ENCODE measurements at regions not wholly inside any gene's neighbourhood (a gene's known extent, or its start where the extent isn't known, plus 50 kb on each side); places are given as distances from the start of the nearest gene placed in this dataset.

DNA sequence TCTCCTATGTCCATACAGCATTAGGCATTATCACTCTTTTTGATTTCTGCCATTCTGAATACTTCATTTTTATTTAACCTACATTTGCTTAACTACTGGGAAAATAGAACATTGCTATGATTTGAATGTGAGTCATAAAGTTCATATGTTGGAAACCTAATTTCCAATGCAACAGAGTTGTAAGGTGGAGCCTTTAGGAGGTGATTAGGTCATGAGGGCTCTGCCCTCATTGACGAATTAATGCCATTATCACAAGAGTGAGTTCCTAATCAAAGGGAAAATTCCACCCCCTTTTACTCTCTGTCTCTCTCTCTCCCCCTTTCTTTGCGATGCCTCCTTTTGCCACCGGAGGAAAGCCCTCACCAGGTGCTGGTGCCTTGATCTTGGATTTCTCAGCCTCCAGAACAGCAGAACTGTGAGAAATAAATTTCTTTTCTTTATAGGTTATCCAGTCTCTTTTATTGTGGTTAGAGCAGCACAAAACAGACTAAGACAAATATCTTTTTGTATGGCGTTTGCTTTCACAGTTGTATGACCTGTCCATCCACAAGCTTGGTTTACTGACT, 180.1 kb upstream of the ARID2 start:
- H3K27me3 ChIP-seq (ENCODE audit: insufficient read depth, poor library complexity, severe bottlenecking) = no peaks in the 10 kb centered on the region
- DNase-seq (ENCODE audit: low read depth in 1 of 2, low spot score in 1 of 2) = no peak
- TF ChIP-seq, protein P1, sequence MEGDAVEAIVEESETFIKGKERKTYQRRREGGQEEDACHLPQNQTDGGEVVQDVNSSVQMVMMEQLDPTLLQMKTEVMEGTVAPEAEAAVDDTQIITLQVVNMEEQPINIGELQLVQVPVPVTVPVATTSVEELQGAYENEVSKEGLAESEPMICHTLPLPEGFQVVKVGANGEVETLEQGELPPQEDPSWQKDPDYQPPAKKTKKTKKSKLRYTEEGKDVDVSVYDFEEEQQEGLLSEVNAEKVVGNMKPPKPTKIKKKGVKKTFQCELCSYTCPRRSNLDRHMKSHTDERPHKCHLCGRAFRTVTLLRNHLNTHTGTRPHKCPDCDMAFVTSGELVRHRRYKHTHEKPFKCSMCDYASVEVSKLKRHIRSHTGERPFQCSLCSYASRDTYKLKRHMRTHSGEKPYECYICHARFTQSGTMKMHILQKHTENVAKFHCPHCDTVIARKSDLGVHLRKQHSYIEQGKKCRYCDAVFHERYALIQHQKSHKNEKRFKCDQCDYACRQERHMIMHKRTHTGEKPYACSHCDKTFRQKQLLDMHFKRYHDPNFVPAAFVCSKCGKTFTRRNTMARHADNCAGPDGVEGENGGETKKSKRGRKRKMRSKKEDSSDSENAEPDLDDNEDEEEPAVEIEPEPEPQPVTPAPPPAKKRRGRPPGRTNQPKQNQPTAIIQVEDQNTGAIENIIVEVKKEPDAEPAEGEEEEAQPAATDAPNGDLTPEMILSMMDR (IDR thresholded peaks at IDR 0.05; ENCODE audit: insufficient read depth, low read length) = no peak
- TF ChIP-seq, protein P2, sequence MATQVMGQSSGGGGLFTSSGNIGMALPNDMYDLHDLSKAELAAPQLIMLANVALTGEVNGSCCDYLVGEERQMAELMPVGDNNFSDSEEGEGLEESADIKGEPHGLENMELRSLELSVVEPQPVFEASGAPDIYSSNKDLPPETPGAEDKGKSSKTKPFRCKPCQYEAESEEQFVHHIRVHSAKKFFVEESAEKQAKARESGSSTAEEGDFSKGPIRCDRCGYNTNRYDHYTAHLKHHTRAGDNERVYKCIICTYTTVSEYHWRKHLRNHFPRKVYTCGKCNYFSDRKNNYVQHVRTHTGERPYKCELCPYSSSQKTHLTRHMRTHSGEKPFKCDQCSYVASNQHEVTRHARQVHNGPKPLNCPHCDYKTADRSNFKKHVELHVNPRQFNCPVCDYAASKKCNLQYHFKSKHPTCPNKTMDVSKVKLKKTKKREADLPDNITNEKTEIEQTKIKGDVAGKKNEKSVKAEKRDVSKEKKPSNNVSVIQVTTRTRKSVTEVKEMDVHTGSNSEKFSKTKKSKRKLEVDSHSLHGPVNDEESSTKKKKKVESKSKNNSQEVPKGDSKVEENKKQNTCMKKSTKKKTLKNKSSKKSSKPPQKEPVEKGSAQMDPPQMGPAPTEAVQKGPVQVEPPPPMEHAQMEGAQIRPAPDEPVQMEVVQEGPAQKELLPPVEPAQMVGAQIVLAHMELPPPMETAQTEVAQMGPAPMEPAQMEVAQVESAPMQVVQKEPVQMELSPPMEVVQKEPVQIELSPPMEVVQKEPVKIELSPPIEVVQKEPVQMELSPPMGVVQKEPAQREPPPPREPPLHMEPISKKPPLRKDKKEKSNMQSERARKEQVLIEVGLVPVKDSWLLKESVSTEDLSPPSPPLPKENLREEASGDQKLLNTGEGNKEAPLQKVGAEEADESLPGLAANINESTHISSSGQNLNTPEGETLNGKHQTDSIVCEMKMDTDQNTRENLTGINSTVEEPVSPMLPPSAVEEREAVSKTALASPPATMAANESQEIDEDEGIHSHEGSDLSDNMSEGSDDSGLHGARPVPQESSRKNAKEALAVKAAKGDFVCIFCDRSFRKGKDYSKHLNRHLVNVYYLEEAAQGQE (IDR thresholded peaks at IDR 0.05; ENCODE audit: insufficient replicate concordance, low read depth) = no peak
- TF ChIP-seq SPI1 (IDR thresholded peaks at IDR 0.05; ENCODE audit: borderline replicate concordance, low read depth) = no peak
- no peak overlapping the region for H3K27ac ChIP-seq (replicated peaks)
- H3K4me3 ChIP-seq (replicated peaks; ENCODE audit: insufficient read depth, low read length) = no peak overlapping the region

DNA sequence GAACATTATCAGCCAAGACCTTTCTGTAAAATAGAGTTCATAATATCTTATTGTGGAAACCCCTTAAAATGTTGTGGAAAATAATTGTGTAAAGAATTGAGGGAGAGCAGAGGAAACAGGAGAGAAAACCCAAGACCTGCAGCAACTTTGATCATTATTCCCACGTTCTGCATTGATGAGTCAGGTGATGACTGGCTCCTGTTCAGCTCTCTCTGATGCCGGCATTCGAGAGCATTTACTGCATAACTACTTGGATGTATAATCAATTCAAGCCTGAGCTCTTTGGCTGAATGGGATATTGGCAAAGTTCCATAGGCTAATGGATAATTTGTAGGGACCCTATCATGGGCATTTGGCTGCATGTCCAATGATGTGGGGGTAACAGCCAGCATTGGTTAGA, 176.3 kb upstream of the ARID2 start:
- TF ChIP-seq SPI1 (IDR thresholded peaks at IDR 0.05; ENCODE audit: borderline replicate concordance, low read depth) (no peak), GABPA (IDR thresholded peaks at IDR 0.05; ENCODE audit: low read depth) (no peak), POLR2AphosphoS5 (IDR thresholded peaks at IDR 0.05; ENCODE audit: low read depth) (no peak)
- TF ChIP-seq, protein P1 (IDR thresholded peaks at IDR 0.05; ENCODE audit: insufficient read depth, low read length) = no peak
- TF ChIP-seq, protein P2 (IDR thresholded peaks at IDR 0.05; ENCODE audit: insufficient replicate concordance, low read depth) = no peak
- no peaks in the 10 kb centered on the region for H3K27me3 ChIP-seq (ENCODE audit: insufficient read depth, poor library complexity, severe bottlenecking)
- DNase-seq (ENCODE audit: low read depth in 1 of 2, low spot score in 1 of 2) = no peak

DNA sequence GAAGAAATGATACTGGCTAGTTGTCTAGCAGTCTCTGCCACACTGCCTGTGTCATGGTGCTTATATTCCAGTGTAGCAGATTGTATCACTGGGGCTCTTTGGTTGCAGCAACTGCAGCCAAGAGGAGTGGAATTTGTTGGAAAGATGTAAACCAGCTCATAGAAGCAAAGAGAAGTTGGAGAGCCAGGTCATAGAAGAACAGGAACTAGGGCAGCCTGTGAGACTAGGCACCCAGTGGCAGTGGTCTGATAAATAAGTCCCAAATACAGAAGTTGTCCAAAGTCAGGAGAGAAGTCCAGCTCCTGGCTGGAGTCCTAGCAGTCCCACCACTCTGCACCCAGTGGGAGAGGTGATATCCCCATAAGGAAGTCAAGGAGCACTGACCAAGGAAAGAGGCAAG, 172.5 kb upstream of the ARID2 start:
- no peak overlapping the region for H3K4me3 ChIP-seq (replicated peaks; ENCODE audit: insufficient read depth, low read length)
- no peaks in the 10 kb centered on the region for H3K27me3 ChIP-seq (ENCODE audit: insufficient read depth, poor library complexity, severe bottlenecking)
- no peak overlapping the region for H3K27ac ChIP-seq (replicated peaks)
- TF ChIP-seq SPI1 (IDR thresholded peaks at IDR 0.05; ENCODE audit: borderline replicate concordance, low read depth) = peak; percentile 53; the same call in 1 of the 2 replicates
- no peak for TF ChIP-seq GABPA (IDR thresholded peaks at IDR 0.05; ENCODE audit: low read depth)
- peak; percentile 6 to 72 for DNase-seq (ENCODE audit: low read depth in 1 of 2, low spot score in 1 of 2)

More for the DNA sequence above, 176.3 kb upstream of the ARID2 start:
- Histone ChIP-seq H3K27ac (replicated peaks) (no peak overlapping the region), H3K4me3 (replicated peaks; ENCODE audit: insufficient read depth, low read length) (no peak overlapping the region)

DNA sequence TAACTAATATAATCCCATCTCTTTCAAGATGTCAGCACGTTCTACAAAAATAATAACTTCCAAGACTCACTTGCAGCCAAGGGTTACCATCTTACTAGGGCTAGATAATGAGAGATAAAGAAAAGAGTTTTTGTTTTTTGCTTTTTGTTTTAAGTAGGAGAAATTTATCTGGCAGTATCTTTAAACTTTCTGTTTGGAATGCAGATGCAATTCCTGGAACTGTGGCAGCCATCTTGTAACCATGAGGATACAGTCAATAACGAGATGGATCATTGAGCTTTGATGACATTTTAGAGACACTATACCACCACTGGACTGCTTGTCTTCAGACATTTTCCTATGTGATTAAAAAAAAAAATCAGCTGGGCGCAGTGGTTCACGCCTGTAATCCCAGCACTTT, 171.2 kb upstream of the ARID2 start:
- TF ChIP-seq GABPA (IDR thresholded peaks at IDR 0.05; ENCODE audit: low read depth) (no peak), POLR2AphosphoS5 (IDR thresholded peaks at IDR 0.05; ENCODE audit: low read depth) (no peak), SPI1 (IDR thresholded peaks at IDR 0.05; ENCODE audit: borderline replicate concordance, low read depth) (no peak)
- TF ChIP-seq, protein P1 (IDR thresholded peaks at IDR 0.05; ENCODE audit: insufficient read depth, low read length) = no peak
- TF ChIP-seq, protein P2 (IDR thresholded peaks at IDR 0.05; ENCODE audit: insufficient replicate concordance, low read depth) = no peak
- Histone ChIP-seq H3K4me3 (replicated peaks; ENCODE audit: insufficient read depth, low read length) (no peak overlapping the region), H3K27me3 (ENCODE audit: insufficient read depth, poor library complexity, severe bottlenecking) (no peaks in the 10 kb centered on the region), H3K27ac (replicated peaks) (no peak overlapping the region)
- DNase-seq (ENCODE audit: low read depth in 1 of 2, low spot score in 1 of 2) = no peak

All from HL-60 (cell line).